Loucy (cell line): ENCODE measurements at regions not wholly inside any gene's neighbourhood (a gene's known extent, or its start where the extent isn't known, plus 50 kb on each side); places are given as distances from the start of the nearest gene placed in this dataset.

Experiments
- H2AFZ ChIP-seq: fragments of 200-600 bp; sonication (generic); 2 replicates; pipeline ENCODE4 v1.6.0; 2016; ENCODE audit warnings: antibody characterized with exemption, mild to moderate bottlenecking, low read length, moderate library complexity
- H3F3A ChIP-seq: fragments of 200-600 bp; 2 replicates; pipeline ENCODE4 v1.6.0; 2016; ENCODE audit warnings: antibody characterized with exemption, low read depth, mild to moderate bottlenecking
- H3K27me3 ChIP-seq: fragments of 200-600 bp; sonication (generic); 2 replicates; pipeline ENCODE4 v1.6.1; 2014; ENCODE audit warnings: low read length, mild to moderate bottlenecking; ENCODE audit not compliant: insufficient read depth, poor library complexity, severe bottlenecking
- H3K36me3 ChIP-seq: fragments of 200-600 bp; sonication (generic); 2 replicates; pipeline ENCODE4 v1.6.1; 2016; ENCODE audit warnings: low read length; ENCODE audit not compliant: insufficient read depth
- H3K4me1 ChIP-seq: fragments of 200-600 bp; sonication (generic); 2 replicates; pipeline ENCODE4 v1.5.1; 2014; ENCODE audit warnings: low read length, mild to moderate bottlenecking; ENCODE audit not compliant: insufficient read depth, poor library complexity, severe bottlenecking
- H3K4me2 ChIP-seq: fragments of 200-600 bp; sonication (generic); 2 replicates; pipeline ENCODE4 v1.6.0; 2014; ENCODE audit warnings: antibody characterized with exemption, low read length, low read depth, mild to moderate bottlenecking; ENCODE audit not compliant: poor library complexity, severe bottlenecking
- H3K4me3 ChIP-seq: fragments of 200-600 bp; sonication (generic); 2 replicates; pipeline ENCODE4 v1.5.1; 2014; ENCODE audit warnings: low read length, mild to moderate bottlenecking, mixed read lengths; ENCODE audit not compliant: poor library complexity, severe bottlenecking
- H3K79me2 ChIP-seq: fragments of 200-600 bp; sonication (generic); 2 replicates; pipeline ENCODE4 v1.6.1; 2014; ENCODE audit warnings: low read length; ENCODE audit not compliant: insufficient read depth
- H3K9ac ChIP-seq: fragments of 200-600 bp; sonication (generic); 2 replicates; pipeline ENCODE4 v1.6.0; 2014; ENCODE audit warnings: mild to moderate bottlenecking, low read depth, low read length, moderate library complexity; ENCODE audit not compliant: poor library complexity, severe bottlenecking
- H3K9me2 ChIP-seq: fragments of 200-600 bp; sonication (generic); replicated peaks from 2 replicates; pipeline ENCODE4 v1.6.1; 2016; ENCODE audit warnings: low read depth, low read length, mixed read lengths
- H3K9me3 ChIP-seq: fragments of 200-600 bp; sonication (generic); 2 replicates; pipeline ENCODE4 v1.6.1; 2014; ENCODE audit warnings: mild to moderate bottlenecking, antibody characterized with exemption, low read length, low read depth; ENCODE audit not compliant: insufficient read depth
- H4K20me1 ChIP-seq: fragments of 200-600 bp; sonication (generic); 2 replicates; pipeline ENCODE4 v1.6.0; 2014; ENCODE audit warnings: antibody characterized with exemption, low read length, mild to moderate bottlenecking; ENCODE audit not compliant: insufficient read depth, poor library complexity, severe bottlenecking
- CTCF ChIP-seq: fragments of 200-600 bp; sonication (generic); conservative IDR thresholded peaks from 2 replicates; pipeline ENCODE4 v1.5.1; 2014; ENCODE audit warnings: mild to moderate bottlenecking, antibody characterized with exemption, low read length
- EZH2phosphoT487 ChIP-seq: fragments of 200-600 bp; IDR thresholded peaks from 2 replicates; pipeline ENCODE4 v1.6.1; 2018; ENCODE audit warnings: antibody characterized with exemption, mild to moderate bottlenecking, moderate library complexity, borderline replicate concordance

- Histone ChIP-seq H2AFZ (no peak overlapping the region; the same call in 1 of the 2 replicates), H3K4me3 (no peak overlapping the region), H3K4me1 (peaks cover 63% of the 10 kb centered on the region), H3K4me2 (peak overlapping the region; percentile 38), H3K27me3 (no peaks in the 10 kb centered on the region), H3F3A (no peaks in the 10 kb centered on the region), H3K9me3 (no peaks in the 10 kb centered on the region), H3K9me2 (no peaks in the 10 kb centered on the region), H3K79me2 (no peaks in the 10 kb centered on the region), H3K36me3 (no peaks in the 10 kb centered on the region), H3K9ac (no peak overlapping the region), H4K20me1 (no peaks in the 10 kb centered on the region)
- no peak for TF ChIP-seq CTCF
- no peak for TF ChIP-seq EZH2phosphoT487
Observed at GRCh38 chr6:111993342-111993741, 60.6 kb upstream of the CCN6 start.

DNA sequence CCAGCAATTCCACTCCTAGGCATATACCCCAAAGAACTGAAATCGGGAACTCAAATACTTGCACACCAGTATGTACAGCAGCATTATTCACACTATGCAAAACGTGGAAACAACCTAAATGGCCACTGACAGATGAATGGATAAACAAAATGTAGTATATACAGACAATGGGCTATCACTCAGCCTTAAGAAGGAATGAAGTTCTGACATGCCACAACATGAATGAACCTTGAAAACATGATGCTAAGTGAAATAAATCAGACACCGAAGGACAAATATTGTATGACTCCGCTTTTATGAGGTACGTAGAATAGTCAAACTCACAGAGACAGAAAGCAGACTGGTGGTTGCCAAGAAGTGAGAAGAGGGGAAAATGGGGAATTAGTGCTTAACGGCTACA is 59.1 kb upstream of the CCN6 start:
- Histone ChIP-seq H3F3A (no peaks in the 10 kb centered on the region), H2AFZ (no peak overlapping the region), H3K27me3 (no peaks in the 10 kb centered on the region), H3K9ac (no peak overlapping the region), H3K36me3 (no peaks in the 10 kb centered on the region), H3K4me1 (peaks cover 56% of the 10 kb centered on the region), H3K9me2 (no peaks in the 10 kb centered on the region), H3K9me3 (no peaks in the 10 kb centered on the region), H3K79me2 (no peaks in the 10 kb centered on the region), H3K4me2 (no peak overlapping the region), H4K20me1 (no peaks in the 10 kb centered on the region), H3K4me3 (no peak overlapping the region)
- no peak for TF ChIP-seq EZH2phosphoT487
- no peak for TF ChIP-seq CTCF

DNA sequence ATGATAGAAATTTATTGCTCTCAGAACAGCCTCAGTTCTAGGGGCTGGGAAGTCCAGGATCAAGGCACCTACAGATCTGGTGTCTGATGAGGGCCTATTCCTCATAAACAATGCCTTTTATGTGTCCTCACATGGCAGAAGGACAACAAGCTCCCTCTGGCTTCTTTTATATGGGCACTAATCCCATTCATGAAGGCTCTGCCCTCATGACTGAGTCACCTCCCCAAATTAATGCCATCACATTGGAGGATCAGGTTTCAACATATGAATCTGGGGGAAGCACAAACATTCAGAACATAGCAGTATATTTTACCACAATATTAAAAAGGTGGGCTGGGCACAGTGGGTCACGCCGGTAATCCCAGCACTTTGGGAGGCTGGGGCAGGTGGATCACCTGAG is 58.5 kb upstream of the CCN6 start:
- Histone ChIP-seq H3K4me3 (no peak overlapping the region), H3K36me3 (no peaks in the 10 kb centered on the region), H2AFZ (no peak overlapping the region), H3K79me2 (no peaks in the 10 kb centered on the region), H3K9me2 (no peaks in the 10 kb centered on the region), H3F3A (no peaks in the 10 kb centered on the region), H3K9ac (no peak overlapping the region), H4K20me1 (no peaks in the 10 kb centered on the region), H3K9me3 (no peaks in the 10 kb centered on the region), H3K27me3 (no peaks in the 10 kb centered on the region), H3K4me2 (no peak overlapping the region), H3K4me1 (peaks cover 50% of the 10 kb centered on the region)
- no peak for TF ChIP-seq EZH2phosphoT487
- TF ChIP-seq CTCF, result no peak
